AG09319 (cell line): ENCODE measurements at regions not wholly inside any gene's neighbourhood (a gene's known extent, or its start where the extent isn't known, plus 50 kb on each side); places are given as distances from the start of the nearest gene placed in this dataset.
"Not testable (repeated sequence)": the region's sequence is repeated elsewhere in the genome, so short reads cannot be mapped to it uniquely, and the experiment has no call there.

Source experiments
- DNase-seq: peaks from one replicate; pipeline ENCODE4 v3.0.0-alpha.2; 2010; ENCODE audit warnings: low read depth; ENCODE audit errors: extremely low read depth
- CTCF ChIP-seq: IDR thresholded peaks from 2 replicates; pipeline ENCODE4 v1.5.1; 2011; ENCODE audit warnings: low read depth, mild to moderate bottlenecking, inconsistent platforms, low read length, moderate library complexity

DNA sequence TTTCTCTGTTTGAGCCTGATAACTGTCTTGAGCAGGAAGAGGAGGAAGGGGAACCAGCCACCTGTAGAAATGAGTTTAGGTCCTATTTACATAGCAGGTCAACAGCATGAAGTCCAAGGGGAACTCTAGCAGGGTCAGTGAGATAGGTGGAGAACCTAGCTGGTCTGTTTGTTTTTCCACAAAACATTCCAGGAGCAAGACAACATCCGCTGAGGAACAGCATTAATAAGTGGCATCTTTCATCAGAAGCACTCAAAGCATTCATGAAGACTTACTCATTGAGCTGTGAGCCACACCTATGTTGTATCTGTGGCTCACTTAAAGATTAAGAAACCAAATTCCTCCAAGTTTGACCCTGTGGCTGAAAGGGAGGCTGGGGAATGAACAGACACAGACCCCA is 115.9 kb downstream of the ACTBL2 start:
- TF ChIP-seq CTCF, result no peak
- DNase-seq, result no peak

GRCh38 chr5:57362951-57363350 is 119.7 kb downstream of the ACTBL2 start:
- TF ChIP-seq CTCF, result no peak

GRCh38 chr5:57360871-57361270 is 121.7 kb downstream of the ACTBL2 start:
- DNase-seq, result no peak

More at GRCh38 chr5:57362951-57363350, 119.7 kb downstream of the ACTBL2 start:
- DNase-seq, result no peak

DNA sequence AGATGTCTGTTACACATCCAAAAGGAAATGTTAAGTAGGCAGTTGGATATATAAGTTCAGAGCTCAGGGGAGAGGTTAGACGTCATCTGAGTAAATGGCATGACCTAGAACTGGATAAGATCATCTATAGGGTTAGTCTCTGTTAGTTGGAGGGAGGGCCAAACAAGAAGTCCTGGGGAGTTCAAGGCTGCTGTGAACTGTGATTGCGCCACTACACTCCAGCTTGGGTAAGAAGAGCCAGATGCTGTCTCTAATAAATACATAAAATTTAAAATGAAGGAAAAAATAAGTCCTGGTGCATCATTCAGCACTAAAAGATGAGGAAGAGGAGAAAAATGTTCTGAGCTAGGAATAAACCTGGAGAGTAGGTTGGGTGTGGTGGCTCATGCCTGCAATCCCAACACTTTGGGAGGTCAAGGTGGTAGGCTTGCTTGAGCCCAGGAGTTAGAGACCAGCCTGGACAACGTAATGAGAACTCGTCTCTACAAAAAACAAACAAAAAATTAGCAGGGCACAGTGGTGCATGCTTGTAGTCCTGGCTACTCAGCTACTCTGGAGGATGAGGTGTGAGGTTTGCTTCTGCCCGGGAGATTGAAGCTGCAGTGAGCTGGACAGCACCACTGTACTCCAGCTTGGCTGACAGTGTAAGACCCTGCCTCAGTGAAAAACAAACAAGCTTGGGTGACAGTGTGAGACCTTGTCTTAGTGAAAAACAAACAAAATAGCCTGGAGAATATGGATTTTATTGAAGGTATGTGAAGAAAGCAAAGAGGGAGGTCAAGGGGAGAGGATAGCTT is 123.6 kb downstream of the ACTBL2 start:
- DNase-seq, result no peak
- no peak for TF ChIP-seq CTCF

More at GRCh38 chr5:57360871-57361270, 121.7 kb downstream of the ACTBL2 start:
- no peak for TF ChIP-seq CTCF

DNA sequence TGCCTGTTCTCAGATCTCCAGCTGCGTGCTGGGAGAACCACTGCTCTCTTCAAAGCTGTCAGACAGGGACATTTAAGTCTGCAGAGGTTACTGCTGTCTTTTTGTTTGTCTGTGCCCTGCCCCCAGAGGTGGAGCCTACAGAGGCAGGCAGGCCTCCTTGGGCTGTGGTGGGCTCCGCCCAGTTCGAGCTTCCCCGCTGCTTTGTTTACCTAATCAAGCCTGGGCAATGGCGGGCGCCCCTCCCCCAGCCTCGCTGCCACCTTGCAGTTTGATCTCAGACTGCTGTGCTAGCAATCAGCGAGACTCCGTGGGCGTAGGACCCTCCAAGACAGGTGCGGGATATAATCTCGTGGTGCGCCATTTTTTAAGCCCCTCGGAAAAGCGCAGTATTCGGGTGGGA is 125.8 kb downstream of the ACTBL2 start:
- not testable (repeated sequence) for DNase-seq

GRCh38 chr5:57349214-57349613 is 133.4 kb downstream of the ACTBL2 start:
- DNase-seq, result no peak
- no peak for TF ChIP-seq CTCF

GRCh38 chr5:57348376-57349140 is 134.1 kb downstream of the ACTBL2 start:
- DNase-seq, result no peak
- TF ChIP-seq CTCF, result no peak
